ENCODE measurements at regions not wholly inside any gene's neighbourhood (a gene's known extent, or its start where the extent isn't known, plus 50 kb on each side); places are given as distances from the start of the nearest gene placed in this dataset.

DNA sequence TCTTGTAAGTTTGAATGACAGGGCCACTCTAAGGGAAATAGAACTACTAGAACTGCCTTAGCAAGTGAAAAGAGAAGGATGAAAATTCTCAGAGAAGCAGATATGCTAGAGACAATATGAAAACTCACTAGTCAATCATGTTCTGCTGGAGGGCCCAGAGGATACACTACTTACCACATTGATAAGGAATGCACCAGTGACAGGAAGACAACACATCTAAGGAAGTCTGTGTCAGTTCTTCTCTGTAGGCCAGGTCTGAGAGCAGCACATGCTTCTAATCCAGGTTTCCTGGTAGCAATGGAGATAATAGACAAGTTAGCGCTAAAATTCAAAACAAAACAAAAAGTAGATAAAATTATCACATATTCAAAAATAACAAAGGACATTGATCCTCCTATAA lies 235.2 kb upstream of the AKR1E2 start:
- DNase-seq: no peak

DNA sequence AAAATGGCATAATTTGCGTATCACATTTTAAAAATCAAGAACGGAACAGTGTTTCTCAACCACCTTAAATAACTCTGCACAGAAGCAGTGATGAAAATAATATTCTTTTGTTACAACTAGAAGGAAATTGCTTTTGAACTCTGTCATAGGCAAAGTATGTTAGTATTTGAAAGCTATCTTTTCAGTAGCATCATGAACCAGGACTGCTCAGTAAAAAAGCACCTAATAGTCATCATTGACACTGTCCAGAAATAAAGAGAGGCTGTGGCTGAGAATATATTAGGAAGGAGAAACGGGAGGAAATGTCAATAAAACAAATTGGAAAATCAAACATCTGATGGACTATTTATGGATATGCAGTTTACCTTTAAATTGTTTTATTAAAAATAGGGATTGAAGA lies 237.2 kb upstream of the AKR1E2 start:
- DNase-seq: no peak

DNA sequence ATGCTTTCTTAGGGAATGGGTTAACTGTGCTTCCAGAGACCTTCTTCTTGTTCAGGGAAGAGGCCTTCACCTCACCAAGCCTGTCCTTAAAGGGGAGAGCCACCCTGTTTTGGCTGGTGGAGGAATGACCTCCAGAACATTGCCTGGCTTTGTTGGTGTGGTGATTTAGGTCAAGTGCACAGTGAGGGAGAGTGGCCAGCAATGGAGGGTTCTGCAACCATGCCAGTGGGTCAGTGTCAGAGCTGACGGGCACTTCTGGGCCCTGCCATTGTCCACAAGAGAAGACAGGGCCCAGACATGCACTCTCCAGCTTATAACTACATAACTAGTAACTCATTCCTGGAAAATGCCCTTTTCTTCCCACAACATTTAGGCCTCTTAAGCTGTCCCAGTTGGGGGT lies 238.5 kb upstream of the AKR1E2 start:
- DNase-seq: peak in 2 of 51 donors; percentile 1 to 2

DNA sequence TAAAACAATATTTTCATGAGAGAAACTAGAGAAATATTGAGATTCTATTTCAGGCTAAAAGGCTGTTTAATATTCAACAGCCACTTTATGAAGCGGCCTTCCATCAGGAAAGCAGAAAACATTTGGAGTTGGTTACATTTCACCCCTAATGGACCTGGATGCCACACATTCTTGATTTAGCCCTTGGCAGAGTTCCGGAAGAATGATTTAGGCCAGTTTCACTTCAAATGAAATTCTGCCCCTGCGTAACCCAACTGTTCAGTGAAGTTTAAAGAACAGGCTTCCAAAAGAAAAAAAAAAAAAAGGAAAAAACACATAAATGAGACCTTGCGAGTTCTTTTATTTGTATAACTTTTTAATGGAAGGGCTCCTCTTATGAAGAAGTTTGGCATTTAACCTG lies 239.2 kb upstream of the AKR1E2 start:
- no peak for DNase-seq

DNA sequence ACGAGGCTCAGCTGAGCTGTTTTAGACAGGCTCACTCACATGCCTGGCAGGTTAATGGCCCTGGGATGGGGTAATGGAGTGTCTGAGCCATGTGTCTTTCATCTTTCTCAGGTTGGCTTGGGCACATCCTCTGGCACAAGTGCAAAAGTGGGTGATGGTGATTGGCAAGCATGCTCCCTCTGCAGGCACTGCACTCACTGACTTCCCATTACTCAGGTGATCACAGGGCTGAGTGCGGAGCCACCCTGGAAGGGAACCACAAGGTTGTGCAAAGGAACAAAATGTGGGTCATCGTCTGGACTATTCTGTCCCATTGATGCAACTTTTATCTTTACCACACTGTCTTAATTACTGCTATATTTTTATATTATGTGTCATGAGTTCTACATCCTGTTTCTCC lies 244.1 kb upstream of the AKR1E2 start:
- no peak for DNase-seq

DNA sequence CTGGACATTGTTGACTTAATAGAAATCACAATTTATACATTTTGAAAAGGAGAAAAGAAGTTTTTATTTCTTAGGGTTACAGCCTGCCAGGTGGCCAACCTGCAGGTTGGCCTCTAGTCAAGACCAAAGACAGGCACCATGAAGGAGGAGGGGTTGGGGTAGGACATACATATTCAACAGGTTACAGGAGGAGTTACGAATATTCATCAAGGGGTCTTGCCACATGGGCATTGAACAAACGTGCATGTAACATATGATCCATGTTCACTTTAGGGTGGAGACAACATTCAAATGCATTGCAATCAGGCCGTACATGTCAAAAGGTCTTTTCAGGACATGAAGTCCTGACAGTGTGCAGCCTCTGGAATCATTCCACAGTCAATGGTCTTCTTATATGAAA lies 246.2 kb upstream of the AKR1E2 start:
- no peak for DNase-seq

DNA sequence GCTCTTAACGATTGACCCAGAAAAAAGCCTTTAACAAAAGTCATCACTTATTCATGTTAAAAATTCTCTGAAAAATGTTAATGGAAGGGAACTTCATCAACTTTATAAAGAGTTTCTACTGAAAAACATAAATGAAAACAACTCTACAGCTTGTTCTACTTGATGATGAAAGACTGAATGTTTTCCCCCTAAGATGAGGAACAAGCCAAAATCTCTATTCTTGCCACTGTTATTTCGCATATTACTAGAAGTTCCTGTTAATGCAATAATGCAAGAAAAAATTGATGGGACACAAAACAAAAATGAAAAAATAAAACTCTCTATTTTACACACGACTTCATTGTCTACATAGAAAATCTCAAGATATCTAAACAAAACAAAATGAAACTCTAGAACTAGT lies 249.8 kb upstream of the AKR1E2 start:
- no peak for DNase-seq

DNA sequence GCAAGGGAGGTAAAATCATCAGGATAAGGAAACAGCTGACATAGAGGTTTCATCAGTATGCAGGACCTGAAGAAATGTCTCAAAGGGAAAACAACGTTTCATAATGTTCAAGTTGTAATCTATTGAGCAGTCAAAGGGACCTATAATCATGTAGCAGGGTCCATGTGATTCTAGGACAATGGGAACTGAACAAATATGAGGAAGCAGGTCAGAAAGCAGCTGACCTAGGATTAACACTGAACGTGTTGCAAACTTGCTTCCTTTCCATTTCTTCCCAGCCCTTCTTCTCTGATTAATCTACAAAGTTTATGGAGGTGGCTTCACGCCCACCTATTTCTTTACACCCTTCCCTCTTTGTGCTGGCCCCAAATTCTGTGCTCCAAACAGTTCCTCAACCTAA lies 256.9 kb upstream of the AKR1E2 start:
- DNase-seq: no peak

DNA sequence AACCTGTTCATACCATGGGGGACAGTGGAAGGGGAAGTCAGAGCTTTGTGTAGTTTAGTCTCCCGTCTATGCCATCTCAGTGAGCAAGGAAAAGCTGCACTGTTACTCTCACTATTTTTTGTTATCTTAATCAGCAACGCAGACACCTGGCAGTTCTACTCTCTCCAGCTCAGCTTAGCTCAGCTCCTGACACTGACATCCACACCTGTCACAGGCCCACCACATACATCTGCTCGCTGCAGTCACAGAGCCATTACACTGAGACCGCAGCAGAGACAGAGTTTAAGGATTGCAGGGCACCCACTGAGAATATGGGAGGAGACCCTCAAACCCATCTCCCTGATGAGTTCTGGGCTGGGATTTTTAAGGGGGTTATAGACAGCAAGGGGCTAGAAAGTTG lies 257.3 kb upstream of the AKR1E2 start:
- DNase-seq: no peak

DNA sequence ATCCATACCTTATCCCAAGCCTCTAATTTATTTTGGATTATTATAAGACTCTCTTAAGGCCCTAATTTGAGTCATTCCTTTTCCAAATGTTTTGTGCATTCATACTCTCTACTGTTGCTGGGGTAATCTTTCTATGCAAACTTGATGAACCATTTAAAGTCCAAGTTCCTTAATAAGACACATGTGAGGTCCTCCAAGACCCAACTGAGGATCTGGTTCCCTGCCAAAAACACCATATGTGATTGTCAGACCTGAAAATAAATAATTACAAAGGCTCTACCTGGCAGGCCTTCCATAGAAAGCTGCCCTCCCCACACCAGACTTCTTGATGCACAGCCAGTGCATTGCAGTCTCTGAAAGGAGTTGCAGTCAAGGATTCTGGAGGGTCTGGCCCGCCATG lies 257.9 kb upstream of the AKR1E2 start:
- DNase-seq: no peak

DNA sequence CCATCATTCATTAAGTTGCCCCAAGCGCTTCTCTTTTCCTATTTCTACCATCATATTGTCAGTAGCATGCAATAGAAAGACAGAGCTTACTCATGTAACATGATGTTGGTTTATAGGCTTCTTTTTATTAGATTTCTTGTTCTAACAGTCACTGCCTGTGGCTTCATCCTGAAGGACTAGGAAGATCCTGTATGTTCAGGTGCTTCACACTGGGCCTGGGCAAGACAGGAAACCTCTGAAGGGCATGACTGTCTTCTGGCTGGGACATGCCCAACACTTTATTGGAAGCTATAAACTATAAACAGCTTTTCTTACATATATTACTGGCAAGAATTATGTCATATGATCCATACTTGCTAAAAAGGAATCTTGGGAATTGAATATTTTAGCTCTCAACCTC lies 258.4 kb upstream of the AKR1E2 start:
- no peak for DNase-seq

DNA sequence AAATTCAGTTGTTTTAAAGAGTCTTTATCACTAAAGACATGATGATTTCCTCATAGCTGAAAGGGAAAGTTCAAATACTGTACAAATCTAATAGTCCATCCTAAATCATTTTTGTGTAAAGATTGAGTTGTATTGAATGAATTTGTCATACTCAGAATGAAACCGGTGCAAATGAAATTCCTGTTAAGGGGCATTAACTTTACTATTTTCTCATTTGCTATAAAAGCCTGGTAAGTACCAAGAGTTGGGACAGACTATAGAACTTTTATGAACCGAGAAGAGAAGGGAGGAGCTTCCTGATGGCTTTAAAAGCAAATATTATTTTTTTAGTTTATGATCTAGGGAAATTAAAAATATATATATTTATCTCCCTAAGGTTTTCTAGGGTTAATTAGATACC lies 260.0 kb upstream of the AKR1E2 start:
- no peak for DNase-seq

DNA sequence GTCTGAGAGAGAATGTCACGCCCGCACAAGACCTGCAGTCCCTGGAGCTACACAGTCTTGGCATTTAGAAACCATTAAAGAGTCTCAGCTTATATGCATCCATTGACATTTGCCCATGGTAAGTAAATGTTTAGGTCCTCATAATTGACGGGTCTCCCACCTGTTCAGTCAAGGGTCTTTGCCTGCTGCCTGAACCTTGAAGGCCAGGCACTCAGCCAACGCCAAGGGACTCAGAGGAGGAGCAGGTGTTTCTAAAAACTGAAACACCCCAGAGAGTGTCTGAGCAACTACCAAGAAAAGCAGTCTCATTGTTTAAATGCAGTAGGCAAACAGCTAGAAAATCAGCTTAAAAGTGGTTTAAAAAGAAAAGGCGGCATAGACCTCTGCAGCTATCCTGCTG lies 264.7 kb upstream of the AKR1E2 start:
- DNase-seq: no peak

DNA sequence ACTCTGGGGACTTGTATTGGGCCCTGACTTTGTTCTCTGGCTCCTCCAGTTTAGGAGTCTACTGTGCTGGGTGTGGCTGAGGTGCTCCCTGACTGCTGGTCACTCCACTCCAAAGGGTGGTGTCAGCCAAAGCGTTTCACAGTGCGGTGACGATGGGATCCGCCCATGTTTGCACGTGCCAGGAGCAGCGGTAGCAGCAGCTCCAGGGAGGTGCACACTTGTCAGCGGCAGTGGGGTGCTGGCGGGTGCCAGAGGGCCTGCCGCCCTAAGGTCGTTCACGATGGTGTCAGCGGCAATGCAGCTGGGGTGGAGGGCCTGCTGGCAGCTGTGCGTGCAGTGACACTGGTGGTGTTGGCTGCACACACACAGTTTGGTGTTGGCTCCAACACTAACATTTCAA lies 268.5 kb upstream of the AKR1E2 start:
- DNase-seq: no peak

DNA sequence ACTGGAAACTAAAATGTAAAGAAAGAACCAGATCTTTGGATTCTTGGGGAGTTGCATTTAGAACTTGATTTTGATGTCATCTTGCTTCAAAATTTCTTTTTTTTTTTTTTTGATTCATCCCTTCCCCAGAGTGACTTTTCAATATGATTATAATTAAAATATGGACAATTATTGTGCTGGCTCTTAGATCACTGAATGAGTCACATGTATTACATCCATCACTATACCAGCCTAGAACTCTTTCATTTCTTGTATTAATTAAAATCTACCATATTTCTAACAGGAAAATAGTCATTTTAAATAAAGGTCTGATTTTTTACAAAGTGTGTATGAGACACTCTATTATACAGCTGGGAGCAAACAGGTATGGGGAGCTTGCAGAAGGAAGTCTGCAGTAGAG lies 269.5 kb upstream of the AKR1E2 start:
- no peak for DNase-seq

DNA sequence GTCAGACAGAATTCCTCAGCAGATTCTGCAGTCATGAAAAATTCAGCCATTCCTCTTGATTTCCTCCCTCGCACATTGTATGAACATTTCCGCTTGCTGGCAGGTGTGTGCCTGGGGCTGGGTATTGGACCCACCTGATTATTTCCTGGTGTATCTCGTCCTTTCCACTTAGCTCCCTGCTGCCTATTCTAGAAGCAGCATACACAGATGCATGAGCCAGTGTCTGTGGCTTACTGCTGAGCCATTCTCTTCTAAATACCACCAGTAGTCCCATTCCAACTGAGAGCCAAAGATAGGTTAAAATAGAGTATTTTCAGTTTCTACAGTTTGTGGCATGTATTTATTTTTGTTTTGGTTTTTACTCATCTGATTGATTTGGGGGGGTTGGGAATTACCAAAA lies 270.1 kb upstream of the AKR1E2 start:
- no peak for DNase-seq

DNA sequence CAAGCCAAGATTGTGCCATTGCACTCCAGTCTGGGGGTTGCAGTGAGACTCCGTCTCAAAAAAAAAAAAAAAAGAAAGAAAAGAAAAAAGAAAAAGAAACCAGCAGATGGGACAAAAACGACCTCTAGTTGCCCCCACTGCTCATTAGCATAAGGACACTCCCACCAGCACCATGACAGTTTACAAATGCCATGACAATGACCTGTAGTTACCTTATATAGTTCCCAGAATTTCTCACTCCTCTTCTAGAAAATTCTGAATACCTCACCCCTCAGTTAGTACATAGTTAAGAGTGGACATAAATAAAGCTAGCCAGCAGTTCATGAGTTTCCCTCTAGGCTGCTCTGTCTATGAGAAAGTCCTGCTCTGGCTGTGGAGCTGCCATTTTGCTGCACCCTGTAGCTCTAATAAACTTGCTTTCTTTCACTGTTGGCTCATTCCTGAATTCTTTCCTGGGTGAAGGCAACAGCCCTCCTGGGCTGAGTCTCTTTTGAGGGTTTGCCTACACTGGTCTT lies 276.8 kb upstream of the AKR1E2 start:
- no peak for DNase-seq

DNA sequence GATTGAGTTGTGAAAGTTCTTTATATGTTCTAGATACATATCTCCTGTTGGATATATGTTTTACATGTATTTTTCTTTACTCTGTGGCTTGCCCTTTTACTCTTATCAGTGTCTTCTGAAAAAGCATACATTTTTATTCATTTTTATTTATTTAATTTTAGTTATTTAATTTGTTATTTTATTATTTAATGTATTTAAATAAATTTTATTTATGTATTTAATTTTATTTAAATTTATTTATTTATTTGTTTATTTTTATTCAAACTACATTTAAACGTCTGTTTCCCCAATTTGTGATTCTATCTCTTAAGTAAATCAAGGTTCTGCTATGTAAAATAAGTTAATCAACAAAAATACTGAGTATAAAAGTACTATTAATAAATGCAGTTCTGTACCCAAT lies 279.1 kb upstream of the AKR1E2 start:
- DNase-seq: no peak

DNA sequence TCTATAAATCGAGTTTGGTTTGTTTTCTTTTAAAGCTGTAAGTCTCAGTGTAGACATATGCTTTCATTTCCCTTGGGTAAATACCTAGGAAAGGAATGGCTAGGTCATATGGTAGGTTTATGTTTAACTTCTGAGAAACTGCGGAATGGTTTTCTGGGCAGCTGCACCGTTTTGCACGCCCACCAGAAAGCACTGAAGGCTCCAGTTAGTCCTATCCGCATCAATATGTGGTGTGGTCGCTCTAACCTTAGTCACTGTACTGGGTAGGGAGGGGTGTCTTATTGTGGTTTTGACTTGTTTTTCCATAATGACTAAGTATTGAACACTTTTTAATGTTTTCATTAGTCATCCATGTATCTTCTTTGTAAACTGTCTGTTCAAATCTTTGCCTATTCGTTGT lies 279.5 kb upstream of the AKR1E2 start:
- no peak for DNase-seq

DNA sequence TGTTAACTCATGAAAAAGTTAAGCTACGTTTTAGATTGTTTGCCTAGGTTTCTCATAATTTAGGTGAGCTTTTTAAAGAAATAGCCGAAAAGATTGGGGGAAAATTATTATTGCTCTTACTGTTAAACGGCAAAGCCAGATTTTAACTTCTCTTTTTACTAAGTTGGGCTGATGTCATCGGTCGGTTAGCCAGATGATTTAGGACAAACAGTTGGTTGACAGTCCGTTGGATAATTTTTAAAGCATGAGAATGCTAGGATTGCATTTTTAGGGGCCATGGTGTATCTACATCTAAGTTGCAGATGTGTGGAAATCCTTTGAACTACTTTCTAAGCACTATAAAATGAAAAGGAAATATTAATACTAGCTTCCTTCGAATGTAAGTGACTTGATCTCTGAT lies 280.9 kb upstream of the AKR1E2 start:
- no peak for DNase-seq

DNA sequence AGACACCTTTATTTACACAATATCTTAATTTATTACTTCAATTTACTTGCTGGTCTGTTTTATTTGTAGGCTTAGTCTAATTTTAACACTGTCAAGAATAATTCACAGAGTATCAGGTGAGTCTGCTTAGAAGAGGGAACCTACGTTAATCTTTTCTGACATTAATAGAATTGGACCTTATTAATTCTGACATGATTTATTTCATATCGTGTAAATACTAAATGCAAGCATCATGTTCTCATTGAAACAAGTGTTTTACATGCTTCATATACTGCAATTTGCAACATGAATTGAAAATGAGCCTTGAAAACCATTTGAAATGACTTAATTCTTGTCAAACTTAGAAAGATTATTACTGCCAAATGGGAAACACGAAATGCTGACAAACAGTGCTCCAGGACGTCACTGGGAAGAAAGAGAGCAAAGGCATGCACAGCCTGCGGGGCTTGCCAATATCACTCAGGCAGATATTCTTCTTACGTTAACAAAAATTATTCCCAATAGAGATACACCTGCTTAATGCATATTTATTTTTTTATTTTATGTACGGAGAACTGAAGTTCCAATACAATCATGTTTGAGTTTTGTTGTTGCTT lies 282.0 kb upstream of the AKR1E2 start:
- DNase-seq: no peak

DNA sequence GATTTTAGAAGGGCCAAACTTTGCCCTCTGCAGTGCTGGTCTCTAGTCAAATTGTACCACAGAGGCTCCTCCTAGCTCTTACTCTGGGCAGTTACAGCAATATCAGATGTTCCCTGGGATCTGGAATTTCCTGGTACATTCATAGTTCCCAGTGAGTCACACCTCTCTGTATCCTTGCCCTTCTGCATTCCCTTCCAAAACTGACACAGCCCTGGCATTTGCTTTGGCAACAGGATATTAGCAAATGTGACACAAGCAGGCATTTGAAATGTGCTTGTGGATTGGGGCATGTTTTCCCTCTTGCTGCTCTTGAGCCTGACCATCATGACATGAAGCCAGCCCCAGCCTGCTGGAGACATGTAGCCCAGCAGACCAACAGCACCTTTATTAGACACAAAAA lies 284.7 kb upstream of the AKR1E2 start:
- no peak for DNase-seq

DNA sequence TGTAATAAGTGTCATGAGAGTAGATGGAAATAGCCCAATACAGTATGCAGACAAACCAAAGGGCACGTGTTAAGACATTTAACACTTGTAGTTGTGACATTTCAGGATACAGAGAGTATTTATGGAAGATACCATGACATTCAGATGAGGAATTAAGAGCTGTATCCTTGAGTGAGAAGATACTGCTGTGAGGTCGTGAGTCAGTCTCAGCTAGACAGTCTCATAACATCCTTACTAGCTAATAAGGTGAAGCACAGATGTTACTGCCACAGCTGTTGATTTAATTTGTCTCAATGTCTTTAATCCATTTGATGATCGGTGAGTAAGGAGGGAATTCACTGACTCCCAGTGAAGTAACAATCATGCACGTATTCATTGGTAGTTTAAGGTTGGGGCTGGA lies 288.0 kb upstream of the AKR1E2 start:
- DNase-seq: no peak

DNA sequence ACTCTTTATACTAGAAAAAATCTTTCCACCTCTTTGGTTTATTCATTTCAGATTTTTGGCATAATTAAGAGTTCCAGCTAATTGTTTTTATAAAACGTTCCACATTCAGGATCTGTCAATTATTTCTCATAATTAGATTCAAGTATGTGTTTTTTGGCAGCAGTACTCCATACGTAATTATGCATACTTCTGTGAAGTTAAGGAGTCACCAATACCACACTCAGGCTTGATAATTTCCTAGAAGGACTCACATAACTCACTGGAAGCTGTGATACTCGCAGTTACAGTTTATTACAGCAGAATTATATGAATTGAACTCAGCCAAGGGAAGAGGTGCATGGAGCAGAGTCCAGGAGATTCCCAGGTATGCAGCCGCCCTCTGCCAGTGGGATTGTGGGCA lies 290.5 kb upstream of the AKR1E2 start:
- no peak for DNase-seq

DNA sequence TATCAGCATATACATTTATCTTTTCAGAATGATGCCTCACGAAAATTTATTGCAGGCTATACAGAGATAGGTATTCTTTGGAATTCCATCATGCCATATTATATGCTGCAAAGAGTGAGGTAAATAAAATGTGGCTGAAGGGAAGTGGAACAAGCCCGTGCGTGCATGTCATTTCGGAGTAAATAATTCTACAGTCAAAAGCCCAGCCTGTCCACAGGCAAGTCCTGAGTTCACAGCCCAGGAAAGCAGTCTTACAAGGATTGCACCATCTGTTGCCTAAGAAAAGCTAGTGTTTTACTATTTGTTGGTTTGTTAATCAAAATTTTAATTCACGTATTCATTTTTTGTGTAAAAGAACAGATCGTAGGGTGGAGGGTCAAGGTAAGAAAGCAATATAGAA lies 292.4 kb upstream of the AKR1E2 start:
- no peak for DNase-seq
